Gastroesophageal sphincter (tissue), 4 donors: ENCODE measurements at regions not wholly inside any gene's neighbourhood (a gene's known extent, or its start where the extent isn't known, plus 50 kb on each side); places are given as distances from the start of the nearest gene placed in this dataset.
"Not testable (repeated sequence)": the region's sequence is repeated elsewhere in the genome, so short reads cannot be mapped to it uniquely, and the experiment has no call there.

Experiments
- ATAC-seq: fragments of 150-250 bp; one replicate; pipeline ENCODE4 v1.9.1; 2016; ENCODE audit warnings: mild to moderate bottlenecking, moderate library complexity
- H3K27ac ChIP-seq, 4 donors: fragments of 200-600 bp; sonication (generic) in 3 of 4; 1 replicate in 3 of 4; 2 replicates in 1 of 4; pipeline ENCODE4 v1.5.1; 2016 to 2019
- H3K27me3 ChIP-seq: fragments of 200-600 bp; sonication (generic); one replicate; pipeline ENCODE4 v1.5.1; 2019
- H3K36me3 ChIP-seq, 2 donors: fragments of 200-600 bp; sonication (generic); one replicate each; pipeline ENCODE4 v1.5.1; 2019; ENCODE audit warnings: control low read depth in 1 of 2
- H3K4me1 ChIP-seq, 3 donors: fragments of 200-600 bp; sonication (generic); 1 replicate in 2 of 3; 2 replicates in 1 of 3; pipeline ENCODE4 v1.5.1; 2016 to 2019; ENCODE audit warnings: control low read depth in 2 of 3
- H3K4me3 ChIP-seq, 2 donors: fragments of 200-600 bp; sonication (generic); one replicate each; pipeline ENCODE4 v1.5.1; 2019; ENCODE audit warnings: mild to moderate bottlenecking in 1 of 2, moderate library complexity in 1 of 2
- H3K9me3 ChIP-seq, 3 donors: fragments of 200-600 bp; sonication (generic); one replicate each; pipeline ENCODE4 v1.5.1; 2017 to 2019; ENCODE audit warnings: control low read depth in 2 of 3
- CTCF ChIP-seq, 4 experiments: fragments of 200-600 bp in 2 of 4; fragments of 450-650 bp in 2 of 4; sonication (generic) in 1 of 4; IDR thresholded peaks; one replicate each; pipeline ENCODE4 v1.5.1; 2017 to 2019; ENCODE audit warnings: antibody characterized with exemption in 4 of 4, mild to moderate bottlenecking in 2 of 4, moderate library complexity in 2 of 4
- EP300 ChIP-seq: sonication (generic); formaldehyde crosslinking; IDR thresholded peaks from one replicate; pipeline ENCODE4 v1.6.1; 2017; ENCODE audit warnings: antibody characterized with exemption, mild to moderate bottlenecking
- POLR2A ChIP-seq, 2 donors: fragments of 450-650 bp; IDR thresholded peaks; one replicate each; pipeline ENCODE4 v1.6.1; 2017; ENCODE audit warnings: antibody characterized with exemption in 2 of 2, mild to moderate bottlenecking in 2 of 2, moderate library complexity in 1 of 2
- POLR2AphosphoS5 ChIP-seq: sonication (generic); formaldehyde crosslinking; IDR thresholded peaks from one replicate; pipeline ENCODE4 v1.6.1; 2017; ENCODE audit warnings: antibody characterized with exemption
- WGBS, 2 donors: methylation state at CpG; one replicate each; pipeline ENCODE4 v1.1.5; 2018; ENCODE audit warnings: low coverage in 1 of 2; 5-methylcytosine and 5-hydroxymethylcytosine counted together

GRCh38 chr6:135686784-135687301 is 164.7 kb upstream of the PDE7B start:
- Histone ChIP-seq H3K27me3 (no peaks in the 10 kb centered on the region), H3K9me3 (no peaks in the 10 kb centered on the region), H3K27ac (peak overlapping the region in 1 of 4 donors; percentile 15), H3K36me3 (no peaks in the 10 kb centered on the region), H3K4me3 (no peak overlapping the region), H3K4me1 (no peaks in the 10 kb centered on the region)
- 30 to 72% methylated on average over 2 of the region's 2 CpGs for WGBS, 2 donors
- peak; percentile 25 for ATAC-seq
- TF ChIP-seq EP300 = no peak
- TF ChIP-seq POLR2AphosphoS5 = no peak
- no peak for TF ChIP-seq POLR2A (IDR thresholded peaks at IDR 0.05)
- TF ChIP-seq CTCF (IDR thresholded peaks at IDR 0.05) = no peak

- not testable (repeated sequence) for ATAC-seq, H3K4me1 ChIP-seq, H3K27me3 ChIP-seq, H3K27ac ChIP-seq, H3K36me3 ChIP-seq, H3K9me3 ChIP-seq, H3K4me3 ChIP-seq
- 69 to 94% methylated on average over 2 of the region's 6 CpGs for WGBS, 2 donors
These were observed 163.0 kb upstream of the PDE7B start for GRCh38 chr6:135688476-135688875.

GRCh38 chr6:135692426-135692825 is 159.1 kb upstream of the PDE7B start:
- H3K4me3 ChIP-seq = no peak overlapping the region
- H3K4me1 ChIP-seq = no peaks in the 10 kb centered on the region
- no peaks in the 10 kb centered on the region for H3K36me3 ChIP-seq
- ATAC-seq = no peak
- TF ChIP-seq CTCF (IDR thresholded peaks at IDR 0.05) = no peak
- TF ChIP-seq POLR2A (IDR thresholded peaks at IDR 0.05) = no peak
- TF ChIP-seq POLR2AphosphoS5 = no peak
- TF ChIP-seq EP300 = no peak
- no peaks in the 10 kb centered on the region for H3K27me3 ChIP-seq
- WGBS, 2 donors = 75 to 92% methylated on average over 2 of the region's 2 CpGs
- no peak overlapping the region for H3K27ac ChIP-seq
- H3K9me3 ChIP-seq = no peaks in the 10 kb centered on the region

- no peaks in the 10 kb centered on the region for H3K27me3 ChIP-seq
- H3K4me1 ChIP-seq = no peaks in the 10 kb centered on the region
- H3K9me3 ChIP-seq = no peaks in the 10 kb centered on the region
- TF ChIP-seq EP300 (no peak), POLR2AphosphoS5 (no peak), CTCF (IDR thresholded peaks at IDR 0.05) (no peak), POLR2A (IDR thresholded peaks at IDR 0.05) (no peak)
- no peak overlapping the region for H3K4me3 ChIP-seq
- no peak overlapping the region for H3K27ac ChIP-seq
- 75 to 78% methylated on average over 7 of the region's 7 CpGs for WGBS, 2 donors
- no peaks in the 10 kb centered on the region for H3K36me3 ChIP-seq
- no peak for ATAC-seq
These were observed 157.6 kb upstream of the PDE7B start for GRCh38 chr6:135693811-135694370.

- no peaks in the 10 kb centered on the region for H3K4me1 ChIP-seq
- H3K36me3 ChIP-seq = no peaks in the 10 kb centered on the region
- H3K4me3 ChIP-seq = no peak overlapping the region
- no peak for ATAC-seq
- H3K27me3 ChIP-seq = no peaks in the 10 kb centered on the region
- no peaks in the 10 kb centered on the region for H3K9me3 ChIP-seq
- TF ChIP-seq POLR2A (IDR thresholded peaks at IDR 0.05) = no peak
- WGBS, 2 donors = 73 to 84% methylated on average over 3 of the region's 3 CpGs
- H3K27ac ChIP-seq = no peak overlapping the region
These were observed 151.8 kb upstream of the PDE7B start for GRCh38 chr6:135699705-135700104.

GRCh38 chr6:135701426-135701825 is 150.1 kb upstream of the PDE7B start:
- H3K4me3 ChIP-seq = no peak overlapping the region
- H3K4me1 ChIP-seq = no peaks in the 10 kb centered on the region
- no peaks in the 10 kb centered on the region for H3K36me3 ChIP-seq
- no peaks in the 10 kb centered on the region for H3K9me3 ChIP-seq
- no peak overlapping the region for H3K27ac ChIP-seq
- no peaks in the 10 kb centered on the region for H3K27me3 ChIP-seq
- WGBS, 2 donors = 70 to 96% methylated on average over 3 of the region's 3 CpGs
- TF ChIP-seq CTCF (IDR thresholded peaks at IDR 0.05) (no peak), EP300 (no peak), POLR2A (IDR thresholded peaks at IDR 0.05) (no peak), POLR2AphosphoS5 (no peak)
- no peak for ATAC-seq
